M059J (cell line): ENCODE measurements at regions not wholly inside any gene's neighbourhood (a gene's known extent, or its start where the extent isn't known, plus 50 kb on each side); places are given as distances from the start of the nearest gene placed in this dataset.
"Not testable (repeated sequence)": the region's sequence is repeated elsewhere in the genome, so short reads cannot be mapped to it uniquely, and the experiment has no call there.

ENCODE experiments used
- DNase-seq: peaks from one replicate; pipeline ENCODE4 v3.0.0-alpha.2; 2012; ENCODE audit warnings: low read depth

GRCh38 chr13:112222971-112223370, 153.2 kb upstream of the SPACA7 start:
- no peak for DNase-seq

- DNase-seq: not testable (repeated sequence)
These were observed 152.2 kb upstream of the SPACA7 start for GRCh38 chr13:112223929-112224328.

DNA sequence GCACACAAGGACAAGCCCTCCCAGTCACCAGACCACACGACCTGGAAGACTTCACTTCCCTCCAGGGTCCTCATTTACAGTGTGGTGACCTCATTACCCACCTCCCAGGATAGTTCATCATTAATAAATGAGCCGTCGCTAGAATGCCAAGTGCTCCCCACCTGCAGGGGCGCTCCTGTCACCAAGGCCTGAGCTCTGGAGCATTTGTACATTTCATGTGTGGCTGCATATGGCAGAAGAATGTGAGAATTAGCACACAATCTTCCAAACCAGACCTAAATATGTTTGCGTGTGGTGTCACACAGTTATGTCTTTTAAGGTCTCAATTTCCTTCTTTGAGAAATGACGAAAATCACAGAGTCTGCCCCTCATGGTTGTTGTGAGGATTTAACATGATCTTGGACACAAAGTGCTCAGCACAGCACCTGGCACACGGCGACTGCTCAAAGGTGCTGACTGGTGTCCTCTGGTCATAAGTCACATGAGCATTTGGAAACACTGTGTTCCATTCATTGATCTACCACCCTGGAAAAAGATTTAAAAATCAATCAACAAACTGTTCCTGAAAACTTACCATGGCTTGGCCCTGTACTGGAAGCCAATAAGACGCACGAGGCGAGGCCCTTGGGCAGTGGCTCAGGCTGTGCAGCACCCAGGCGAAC, 150.6 kb upstream of the SPACA7 start:
- DNase-seq: no peak

DNA sequence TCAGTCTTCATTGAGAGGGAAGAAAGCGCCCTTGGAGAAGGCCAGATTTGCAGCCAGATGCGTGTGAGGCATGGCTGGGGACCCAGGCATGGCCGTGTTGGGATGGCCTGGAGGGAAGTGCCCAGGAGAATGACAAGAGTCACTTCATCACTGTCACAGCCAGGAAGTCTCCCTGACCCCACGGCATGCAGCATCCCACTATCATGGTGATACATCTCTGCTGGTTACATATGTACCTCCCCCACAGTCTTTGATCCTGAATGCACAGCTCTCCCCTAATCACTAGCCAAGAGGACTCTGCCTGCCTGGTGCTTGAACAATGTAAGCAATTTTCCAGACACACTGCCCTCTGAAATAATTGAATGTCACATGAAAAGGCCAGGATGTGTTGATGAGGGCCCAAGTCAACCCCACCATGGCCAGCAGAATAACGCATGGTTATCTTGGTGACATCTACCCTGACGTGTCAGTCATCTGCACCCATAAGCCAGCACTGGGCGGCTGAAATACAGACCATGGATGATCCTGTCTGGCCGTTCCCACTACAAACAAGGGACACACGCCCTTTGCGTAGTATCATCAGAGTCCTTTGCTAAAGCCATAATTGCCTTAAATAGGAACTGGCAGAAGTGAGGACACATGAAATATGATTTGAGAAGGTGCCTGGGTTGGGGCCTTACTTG, 149.7 kb upstream of the SPACA7 start:
- DNase-seq: no peak

GRCh38 chr13:112227031-112227430, 149.1 kb upstream of the SPACA7 start:
- DNase-seq: no peak

DNA sequence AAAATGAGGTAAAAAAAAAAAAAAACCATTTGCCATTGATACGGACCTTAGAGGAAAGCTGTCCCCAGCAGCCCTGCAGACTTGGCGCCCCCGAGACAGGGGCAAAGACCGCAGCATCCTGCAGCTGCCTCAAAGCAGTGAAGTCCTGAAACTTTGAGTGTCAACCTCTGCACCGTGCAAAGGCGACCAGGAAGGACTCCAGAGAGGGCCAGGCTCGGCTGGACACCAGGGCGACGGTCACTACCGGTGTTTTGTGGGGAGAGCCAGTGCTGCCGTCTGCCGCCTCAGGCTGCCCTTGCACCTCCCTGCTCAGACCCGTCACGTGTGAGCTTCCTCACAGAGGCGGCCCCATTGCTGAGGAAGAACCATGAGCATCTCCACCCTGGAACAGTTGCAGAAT, 146.7 kb upstream of the SPACA7 start:
- DNase-seq: no peak

- DNase-seq: no peak
These were observed 145.9 kb upstream of the SPACA7 start for GRCh38 chr13:112229992-112230872.

- no peak for DNase-seq
These were observed 144.6 kb upstream of the SPACA7 start for GRCh38 chr13:112231451-112232083.

DNA sequence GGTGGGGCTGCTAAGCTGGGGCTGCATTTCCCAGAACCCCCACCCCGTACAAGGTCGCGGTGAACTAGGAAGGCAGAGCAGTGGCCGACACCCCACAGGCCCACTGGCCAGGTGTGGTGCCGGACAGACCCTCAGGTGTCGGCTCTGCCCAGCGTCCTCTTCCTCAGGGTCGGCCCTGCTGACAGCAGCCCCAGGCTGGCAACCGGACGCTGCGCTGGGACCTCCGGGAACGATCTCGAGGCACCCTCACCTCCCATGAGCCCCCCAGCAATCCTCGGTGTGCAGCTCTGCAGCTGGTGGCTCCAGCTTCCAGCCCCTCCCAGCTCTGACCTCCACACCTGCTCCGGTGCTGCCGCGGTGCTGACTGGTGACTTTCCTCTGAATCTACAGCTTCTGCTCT, 142.9 kb upstream of the SPACA7 start:
- no peak for DNase-seq

GRCh38 chr13:112233716-112234115, 142.4 kb upstream of the SPACA7 start:
- no peak for DNase-seq

DNA sequence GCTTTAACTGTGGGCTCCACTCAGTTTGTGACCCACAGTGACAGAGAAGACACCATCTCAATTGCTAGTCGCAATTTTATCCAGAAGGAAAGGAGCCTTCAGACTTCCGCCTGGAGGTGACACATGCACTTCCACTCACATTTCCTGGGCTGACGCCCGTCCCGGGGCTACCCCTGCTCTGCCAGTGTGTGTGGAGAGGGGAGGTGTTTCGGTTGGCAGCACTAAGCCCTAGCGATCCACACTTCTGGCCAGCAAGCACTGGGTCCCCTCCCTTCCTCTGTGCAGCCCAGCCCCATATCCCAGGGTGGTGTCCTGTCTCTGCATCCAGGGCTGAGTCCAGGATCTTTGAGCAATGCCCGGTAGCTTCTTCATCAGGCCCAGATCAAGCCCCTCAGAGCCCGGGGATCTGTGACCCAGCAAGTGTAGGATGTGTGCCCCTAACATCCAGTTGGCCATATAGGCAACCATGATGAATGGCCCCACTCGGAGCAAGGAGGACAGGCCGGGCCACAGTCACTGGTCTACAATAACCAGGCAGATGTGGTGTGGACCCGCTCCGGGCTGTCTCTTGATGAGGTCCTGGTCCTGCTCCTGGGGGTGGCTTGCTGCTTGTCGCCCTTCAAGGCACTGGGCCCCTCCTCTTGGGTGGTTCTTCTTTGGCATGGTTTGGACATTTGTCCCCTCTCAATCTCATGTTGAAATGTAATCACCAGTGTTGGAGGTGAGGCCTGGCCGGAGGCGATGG, 141.9 kb upstream of the SPACA7 start:
- no peak for DNase-seq

GRCh38 chr13:112236016-112236415, 140.1 kb upstream of the SPACA7 start:
- no peak for DNase-seq

DNA sequence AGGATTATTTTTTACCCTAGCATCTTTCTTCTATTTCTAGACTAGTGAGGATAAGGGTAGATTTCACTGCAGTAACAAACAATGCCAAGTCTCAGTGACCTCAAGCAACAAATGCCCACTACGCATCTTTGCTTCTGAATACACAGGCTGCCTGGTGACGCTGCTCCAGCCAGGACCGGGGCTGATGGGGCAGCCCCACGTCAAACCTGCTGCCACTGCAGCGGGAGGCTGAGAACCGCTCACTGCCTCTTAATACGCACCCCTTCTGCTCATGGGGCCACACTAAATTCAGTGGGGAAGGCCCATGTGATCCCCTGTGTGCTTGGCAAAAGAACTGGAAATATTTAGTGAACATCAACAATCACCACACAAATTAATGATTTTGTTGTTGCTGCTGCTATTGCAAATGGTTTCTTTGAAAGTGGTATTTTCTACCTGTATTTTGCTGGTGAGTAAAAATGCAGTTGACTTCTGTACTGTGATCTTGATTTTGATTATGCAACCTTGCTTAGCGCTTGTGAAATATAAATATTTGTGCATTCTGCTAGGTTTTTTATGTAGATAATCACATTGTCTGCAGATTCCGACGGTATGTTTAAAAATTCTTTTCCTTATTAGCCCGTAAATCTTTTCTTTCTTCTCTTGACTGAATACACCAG, 139.5 kb upstream of the SPACA7 start:
- DNase-seq: no peak

DNA sequence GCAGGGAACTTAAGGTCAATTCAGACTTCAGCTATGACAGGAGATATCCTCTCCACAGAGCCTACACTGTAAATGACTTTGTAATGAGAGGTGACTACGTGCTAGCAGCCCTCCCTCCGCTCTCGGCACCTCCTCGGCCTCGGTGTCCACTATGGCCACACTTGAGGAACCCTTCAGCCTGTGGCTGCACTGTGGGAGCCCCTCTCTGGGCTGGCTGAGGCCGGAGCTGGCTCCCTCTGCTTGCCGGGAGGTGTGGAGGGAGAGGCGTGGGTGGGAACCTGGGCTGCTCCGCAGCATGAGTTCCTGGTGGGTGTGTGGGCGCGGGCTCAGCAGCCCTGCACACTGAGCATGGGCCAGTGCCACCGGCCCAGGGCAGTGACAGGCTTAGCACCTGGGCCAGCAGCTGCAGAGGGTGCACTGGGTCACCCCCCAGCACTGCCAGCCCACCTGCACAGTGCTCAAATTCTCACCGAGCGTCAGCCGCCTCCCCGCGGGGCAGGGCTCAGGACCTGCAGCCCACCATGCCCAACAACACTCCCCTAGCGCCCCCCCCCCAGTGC, 137.6 kb upstream of the SPACA7 start:
- no peak for DNase-seq

- no peak for DNase-seq
These were observed 136.1 kb upstream of the SPACA7 start for GRCh38 chr13:112240076-112240475.

DNA sequence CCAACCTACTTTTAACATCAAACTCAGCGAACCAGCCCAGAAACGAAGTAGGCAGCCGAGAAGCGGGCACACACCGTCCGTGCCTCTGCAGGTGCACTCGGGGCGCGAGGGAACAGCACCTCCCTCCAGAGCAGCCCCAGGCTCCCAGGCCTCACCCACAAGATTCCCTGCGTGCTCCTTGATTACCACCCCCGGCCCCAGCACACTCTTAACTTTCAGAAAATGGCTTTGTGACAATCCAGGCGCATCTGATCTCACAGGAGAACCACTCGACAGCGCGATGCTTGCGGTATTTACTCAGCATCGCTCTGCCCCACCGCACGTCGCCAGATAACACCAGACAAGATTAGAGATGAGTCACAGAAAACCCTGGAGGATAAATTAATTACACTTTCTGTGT, 134.9 kb upstream of the SPACA7 start:
- DNase-seq: no peak

- no peak for DNase-seq
These were observed 133.4 kb upstream of the SPACA7 start for GRCh38 chr13:112242777-112243176.

GRCh38 chr13:112244061-112244460, 132.1 kb upstream of the SPACA7 start:
- DNase-seq: no peak

DNA sequence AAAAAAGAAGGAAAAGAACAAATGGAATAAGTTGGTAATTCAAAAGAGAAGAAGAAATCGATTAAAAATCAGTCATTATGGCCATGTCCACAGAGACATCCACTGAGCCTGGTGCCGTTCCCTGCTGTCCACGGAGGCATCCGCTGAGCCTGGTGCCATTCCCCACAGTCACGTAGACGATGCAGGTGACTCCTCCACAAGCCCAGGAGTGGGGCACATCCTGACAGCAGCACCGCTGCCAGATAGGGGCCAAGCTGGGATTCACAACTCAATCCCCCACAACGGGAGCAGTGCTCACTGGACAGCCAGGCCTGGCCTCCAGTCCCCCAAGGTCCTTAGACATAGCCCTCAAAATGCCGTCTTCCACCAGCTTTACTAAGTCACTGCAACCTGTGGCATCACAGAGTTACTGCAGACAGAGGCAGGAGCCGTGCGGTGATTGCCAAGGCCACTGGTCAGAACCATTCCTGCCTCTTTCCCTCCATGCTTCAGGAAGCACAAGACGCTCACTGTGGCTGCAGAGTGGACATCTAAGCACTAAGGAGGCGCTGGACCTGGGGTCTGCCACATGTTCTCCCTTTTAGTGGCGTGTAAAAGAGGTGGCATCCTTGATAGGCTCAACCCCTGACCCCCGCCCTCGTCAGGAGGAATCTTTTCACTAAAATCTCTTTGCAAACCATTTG, 131.5 kb upstream of the SPACA7 start:
- DNase-seq: no peak

- DNase-seq: no peak
These were observed 130.9 kb upstream of the SPACA7 start for GRCh38 chr13:112245179-112245724.
